ENCODE measurements at regions not wholly inside any gene's neighbourhood (a gene's known extent, or its start where the extent isn't known, plus 50 kb on each side); places are given as distances from the start of the nearest gene placed in this dataset.

DNA sequence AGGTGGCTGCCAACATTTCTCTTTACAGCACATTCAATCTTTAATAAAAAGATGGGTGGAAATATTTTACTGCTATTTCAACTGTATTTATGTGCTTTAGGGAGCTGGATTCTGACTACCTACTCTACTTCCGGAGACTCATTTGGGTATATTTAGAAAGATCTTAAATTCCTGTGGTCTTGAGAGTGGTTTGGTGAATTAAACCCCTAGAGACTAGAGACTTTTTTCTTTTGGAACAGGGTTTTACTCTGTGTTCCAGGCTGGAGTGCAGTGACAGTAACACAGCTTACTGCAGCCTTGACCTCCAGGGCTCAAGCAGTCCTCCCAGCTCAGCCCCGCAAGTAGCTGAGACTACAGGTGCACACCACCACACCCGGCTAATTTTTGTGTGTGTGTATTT is 79.0 kb upstream of the HABP2 start:
- no peak overlapping the region for H3K4me2 ChIP-seq
- no peak for ATAC-seq
- H3K36me3 Mint-ChIP-seq (ENCODE audit: low read depth) = peaks cover 7% of the 10 kb centered on the region; the same call in 2 of the 3 replicates
- H3K27me3 ChIP-seq (ENCODE audit: insufficient read depth) = no peaks in the 10 kb centered on the region
- H3K4me3 ChIP-seq = no peak overlapping the region
- H3K36me3 ChIP-seq (ENCODE audit: insufficient read depth) = no peaks in the 10 kb centered on the region
- H3K79me2 ChIP-seq (replicated peaks; ENCODE audit: insufficient read depth) = no peaks in the 10 kb centered on the region
- H3K27ac ChIP-seq (ENCODE audit: low read depth) = no peak overlapping the region
- no peak overlapping the region for H3K27ac Mint-ChIP-seq
- H2AFZ ChIP-seq = no peak overlapping the region
- H3K9me2 ChIP-seq (ENCODE audit: insufficient read depth) = 0 out of 2 replicates have a peak, but pooled peaks cover 4% of the 10 kb centered on the region
- H3K27me3 Mint-ChIP-seq (ENCODE audit: insufficient read depth, low read depth, poor library complexity) = no peaks in the 10 kb centered on the region
- no peaks in the 10 kb centered on the region for H3K4me1 ChIP-seq (ENCODE audit: insufficient read depth)
- H3F3A ChIP-seq (replicated peaks; ENCODE audit: low read depth) = no peaks in the 10 kb centered on the region
- TF ChIP-seq ZNF114 (CRISPR knock-in tag; IDR thresholded peaks at IDR 0.05) = no peak
- TF ChIP-seq, protein P1, sequence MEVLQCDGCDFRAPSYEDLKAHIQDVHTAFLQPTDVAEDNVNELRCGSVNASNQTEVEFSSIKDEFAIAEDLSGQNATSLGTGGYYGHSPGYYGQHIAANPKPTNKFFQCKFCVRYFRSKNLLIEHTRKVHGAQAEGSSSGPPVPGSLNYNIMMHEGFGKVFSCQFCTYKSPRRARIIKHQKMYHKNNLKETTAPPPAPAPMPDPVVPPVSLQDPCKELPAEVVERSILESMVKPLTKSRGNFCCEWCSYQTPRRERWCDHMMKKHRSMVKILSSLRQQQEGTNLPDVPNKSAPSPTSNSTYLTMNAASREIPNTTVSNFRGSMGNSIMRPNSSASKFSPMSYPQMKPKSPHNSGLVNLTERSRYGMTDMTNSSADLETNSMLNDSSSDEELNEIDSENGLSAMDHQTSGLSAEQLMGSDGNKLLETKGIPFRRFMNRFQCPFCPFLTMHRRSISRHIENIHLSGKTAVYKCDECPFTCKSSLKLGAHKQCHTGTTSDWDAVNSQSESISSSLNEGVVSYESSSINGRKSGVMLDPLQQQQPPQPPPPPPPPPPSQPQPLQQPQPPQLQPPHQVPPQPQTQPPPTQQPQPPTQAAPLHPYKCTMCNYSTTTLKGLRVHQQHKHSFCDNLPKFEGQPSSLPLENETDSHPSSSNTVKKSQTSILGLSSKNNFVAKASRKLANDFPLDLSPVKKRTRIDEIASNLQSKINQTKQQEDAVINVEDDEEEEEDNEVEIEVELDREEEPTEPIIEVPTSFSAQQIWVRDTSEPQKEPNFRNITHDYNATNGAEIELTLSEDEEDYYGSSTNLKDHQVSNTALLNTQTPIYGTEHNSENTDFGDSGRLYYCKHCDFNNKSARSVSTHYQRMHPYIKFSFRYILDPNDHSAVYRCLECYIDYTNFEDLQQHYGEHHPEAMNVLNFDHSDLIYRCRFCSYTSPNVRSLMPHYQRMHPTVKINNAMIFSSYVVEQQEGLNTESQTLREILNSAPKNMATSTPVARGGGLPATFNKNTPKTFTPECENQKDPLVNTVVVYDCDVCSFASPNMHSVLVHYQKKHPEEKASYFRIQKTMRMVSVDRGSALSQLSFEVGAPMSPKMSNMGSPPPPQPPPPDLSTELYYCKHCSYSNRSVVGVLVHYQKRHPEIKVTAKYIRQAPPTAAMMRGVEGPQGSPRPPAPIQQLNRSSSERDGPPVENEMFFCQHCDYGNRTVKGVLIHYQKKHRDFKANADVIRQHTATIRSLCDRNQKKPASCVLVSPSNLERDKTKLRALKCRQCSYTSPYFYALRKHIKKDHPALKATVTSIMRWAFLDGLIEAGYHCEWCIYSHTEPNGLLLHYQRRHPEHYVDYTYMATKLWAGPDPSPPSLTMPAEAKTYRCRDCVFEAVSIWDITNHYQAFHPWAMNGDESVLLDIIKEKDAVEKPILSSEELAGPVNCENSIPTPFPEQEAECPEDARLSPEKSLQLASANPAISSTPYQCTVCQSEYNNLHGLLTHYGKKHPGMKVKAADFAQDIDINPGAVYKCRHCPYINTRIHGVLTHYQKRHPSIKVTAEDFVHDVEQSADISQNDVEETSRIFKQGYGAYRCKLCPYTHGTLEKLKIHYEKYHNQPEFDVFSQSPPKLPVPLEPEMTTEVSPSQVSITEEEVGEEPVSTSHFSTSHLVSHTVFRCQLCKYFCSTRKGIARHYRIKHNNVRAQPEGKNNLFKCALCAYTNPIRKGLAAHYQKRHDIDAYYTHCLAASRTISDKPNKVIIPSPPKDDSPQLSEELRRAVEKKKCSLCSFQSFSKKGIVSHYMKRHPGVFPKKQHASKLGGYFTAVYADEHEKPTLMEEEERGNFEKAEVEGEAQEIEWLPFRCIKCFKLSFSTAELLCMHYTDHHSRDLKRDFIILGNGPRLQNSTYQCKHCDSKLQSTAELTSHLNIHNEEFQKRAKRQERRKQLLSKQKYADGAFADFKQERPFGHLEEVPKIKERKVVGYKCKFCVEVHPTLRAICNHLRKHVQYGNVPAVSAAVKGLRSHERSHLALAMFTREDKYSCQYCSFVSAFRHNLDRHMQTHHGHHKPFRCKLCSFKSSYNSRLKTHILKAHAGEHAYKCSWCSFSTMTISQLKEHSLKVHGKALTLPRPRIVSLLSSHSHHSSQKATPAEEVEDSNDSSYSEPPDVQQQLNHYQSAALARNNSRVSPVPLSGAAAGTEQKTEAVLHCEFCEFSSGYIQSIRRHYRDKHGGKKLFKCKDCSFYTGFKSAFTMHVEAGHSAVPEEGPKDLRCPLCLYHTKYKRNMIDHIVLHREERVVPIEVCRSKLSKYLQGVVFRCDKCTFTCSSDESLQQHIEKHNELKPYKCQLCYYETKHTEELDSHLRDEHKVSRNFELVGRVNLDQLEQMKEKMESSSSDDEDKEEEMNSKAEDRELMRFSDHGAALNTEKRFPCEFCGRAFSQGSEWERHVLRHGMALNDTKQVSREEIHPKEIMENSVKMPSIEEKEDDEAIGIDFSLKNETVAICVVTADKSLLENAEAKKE (CRISPR knock-in tag; IDR thresholded peaks at IDR 0.05) = no peak
- peaks cover 9% of the 10 kb centered on the region for H3K9me3 Mint-ChIP-seq
- H4K20me1 ChIP-seq (replicated peaks; ENCODE audit: insufficient read depth) = no peaks in the 10 kb centered on the region
- no peak for DNase-seq (ENCODE audit: low spot score)
- no peak overlapping the region for H3K4me3 Mint-ChIP-seq
- H3K4me1 Mint-ChIP-seq = peaks cover 4% of the 10 kb centered on the region; the same call in 1 of the 3 replicates

DNA sequence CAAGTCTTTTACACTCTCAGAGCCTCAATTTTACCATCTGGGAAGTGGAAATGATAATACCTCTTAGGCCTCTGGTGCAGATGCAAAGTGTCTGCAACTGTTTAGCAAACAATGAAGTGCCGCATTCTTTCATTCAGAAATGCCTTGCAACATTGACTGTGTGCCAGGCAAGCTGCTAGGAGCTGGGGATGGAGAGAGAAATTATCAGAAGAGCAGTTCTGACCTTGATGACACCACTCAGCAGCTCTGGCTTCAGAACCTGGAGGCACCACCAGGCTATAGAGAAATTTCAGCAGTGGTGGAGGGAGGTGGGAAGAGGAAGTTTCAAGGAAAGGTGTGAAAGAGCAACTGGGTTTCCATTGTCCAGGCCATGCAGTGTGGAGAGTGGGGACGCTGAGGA is 78.1 kb upstream of the HABP2 start:
- peaks cover 18% of the 10 kb centered on the region for H3K9me3 Mint-ChIP-seq
- H3K36me3 Mint-ChIP-seq (ENCODE audit: low read depth) = peaks cover 14% of the 10 kb centered on the region
- Histone ChIP-seq H3K4me3 (no peak overlapping the region), H2AFZ (no peak overlapping the region), H3K4me2 (no peak overlapping the region), H3K4me1 (ENCODE audit: insufficient read depth) (no peaks in the 10 kb centered on the region), H3K27ac (ENCODE audit: low read depth) (no peak overlapping the region), H3K79me2 (replicated peaks; ENCODE audit: insufficient read depth) (no peaks in the 10 kb centered on the region), H4K20me1 (replicated peaks; ENCODE audit: insufficient read depth) (no peaks in the 10 kb centered on the region), H3K9me2 (ENCODE audit: insufficient read depth) (0 out of 2 replicates have a peak, but pooled peaks cover 4% of the 10 kb centered on the region), H3K36me3 (ENCODE audit: insufficient read depth) (peaks cover 3% of the 10 kb centered on the region; the same call in 1 of the 2 replicates), H3F3A (replicated peaks; ENCODE audit: low read depth) (no peaks in the 10 kb centered on the region), H3K27me3 (ENCODE audit: insufficient read depth) (no peaks in the 10 kb centered on the region)
- H3K4me3 Mint-ChIP-seq = no peak overlapping the region
- H3K4me1 Mint-ChIP-seq = peaks cover 4% of the 10 kb centered on the region; the same call in 1 of the 3 replicates
- no peak overlapping the region for H3K27ac Mint-ChIP-seq
- no peak for ATAC-seq
- peaks cover 2% of the 10 kb centered on the region for H3K27me3 Mint-ChIP-seq (ENCODE audit: insufficient read depth, low read depth, poor library complexity)
- DNase-seq (ENCODE audit: low spot score) = no peak
- TF ChIP-seq CREB1 (CRISPR knock-in tag; IDR thresholded peaks at IDR 0.05; ENCODE audit: low read depth) (no peak), STAT1 (IDR thresholded peaks at IDR 0.05; ENCODE audit: unreplicated experiment) (no peak), EZH2phosphoT487 (IDR thresholded peaks at IDR 0.05; ENCODE audit: unreplicated experiment) (no peak), EZH2 (IDR thresholded peaks at IDR 0.05; ENCODE audit: low read depth, unreplicated experiment) (no peak)
- TF ChIP-seq, protein P2, sequence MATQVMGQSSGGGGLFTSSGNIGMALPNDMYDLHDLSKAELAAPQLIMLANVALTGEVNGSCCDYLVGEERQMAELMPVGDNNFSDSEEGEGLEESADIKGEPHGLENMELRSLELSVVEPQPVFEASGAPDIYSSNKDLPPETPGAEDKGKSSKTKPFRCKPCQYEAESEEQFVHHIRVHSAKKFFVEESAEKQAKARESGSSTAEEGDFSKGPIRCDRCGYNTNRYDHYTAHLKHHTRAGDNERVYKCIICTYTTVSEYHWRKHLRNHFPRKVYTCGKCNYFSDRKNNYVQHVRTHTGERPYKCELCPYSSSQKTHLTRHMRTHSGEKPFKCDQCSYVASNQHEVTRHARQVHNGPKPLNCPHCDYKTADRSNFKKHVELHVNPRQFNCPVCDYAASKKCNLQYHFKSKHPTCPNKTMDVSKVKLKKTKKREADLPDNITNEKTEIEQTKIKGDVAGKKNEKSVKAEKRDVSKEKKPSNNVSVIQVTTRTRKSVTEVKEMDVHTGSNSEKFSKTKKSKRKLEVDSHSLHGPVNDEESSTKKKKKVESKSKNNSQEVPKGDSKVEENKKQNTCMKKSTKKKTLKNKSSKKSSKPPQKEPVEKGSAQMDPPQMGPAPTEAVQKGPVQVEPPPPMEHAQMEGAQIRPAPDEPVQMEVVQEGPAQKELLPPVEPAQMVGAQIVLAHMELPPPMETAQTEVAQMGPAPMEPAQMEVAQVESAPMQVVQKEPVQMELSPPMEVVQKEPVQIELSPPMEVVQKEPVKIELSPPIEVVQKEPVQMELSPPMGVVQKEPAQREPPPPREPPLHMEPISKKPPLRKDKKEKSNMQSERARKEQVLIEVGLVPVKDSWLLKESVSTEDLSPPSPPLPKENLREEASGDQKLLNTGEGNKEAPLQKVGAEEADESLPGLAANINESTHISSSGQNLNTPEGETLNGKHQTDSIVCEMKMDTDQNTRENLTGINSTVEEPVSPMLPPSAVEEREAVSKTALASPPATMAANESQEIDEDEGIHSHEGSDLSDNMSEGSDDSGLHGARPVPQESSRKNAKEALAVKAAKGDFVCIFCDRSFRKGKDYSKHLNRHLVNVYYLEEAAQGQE (IDR thresholded peaks at IDR 0.05; ENCODE audit: unreplicated experiment) = no peak
- TF ChIP-seq, protein P3, sequence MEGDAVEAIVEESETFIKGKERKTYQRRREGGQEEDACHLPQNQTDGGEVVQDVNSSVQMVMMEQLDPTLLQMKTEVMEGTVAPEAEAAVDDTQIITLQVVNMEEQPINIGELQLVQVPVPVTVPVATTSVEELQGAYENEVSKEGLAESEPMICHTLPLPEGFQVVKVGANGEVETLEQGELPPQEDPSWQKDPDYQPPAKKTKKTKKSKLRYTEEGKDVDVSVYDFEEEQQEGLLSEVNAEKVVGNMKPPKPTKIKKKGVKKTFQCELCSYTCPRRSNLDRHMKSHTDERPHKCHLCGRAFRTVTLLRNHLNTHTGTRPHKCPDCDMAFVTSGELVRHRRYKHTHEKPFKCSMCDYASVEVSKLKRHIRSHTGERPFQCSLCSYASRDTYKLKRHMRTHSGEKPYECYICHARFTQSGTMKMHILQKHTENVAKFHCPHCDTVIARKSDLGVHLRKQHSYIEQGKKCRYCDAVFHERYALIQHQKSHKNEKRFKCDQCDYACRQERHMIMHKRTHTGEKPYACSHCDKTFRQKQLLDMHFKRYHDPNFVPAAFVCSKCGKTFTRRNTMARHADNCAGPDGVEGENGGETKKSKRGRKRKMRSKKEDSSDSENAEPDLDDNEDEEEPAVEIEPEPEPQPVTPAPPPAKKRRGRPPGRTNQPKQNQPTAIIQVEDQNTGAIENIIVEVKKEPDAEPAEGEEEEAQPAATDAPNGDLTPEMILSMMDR (conservative IDR thresholded peaks at IDR 0.05; ENCODE audit: low read depth in 2 of 2) = no peak
